Cerebellar nuclear complex (tissue), 1 donor: ENCODE measurements at regions not wholly inside any gene's neighbourhood (a gene's known extent, or its start where the extent isn't known, plus 50 kb on each side); places are given as distances from the start of the nearest gene placed in this dataset.
A peak's percentile ranks its signal among the peaks of the same experiment; 100 is the strongest.
"Not testable (repeated sequence)": the region's sequence is repeated elsewhere in the genome, so short reads cannot be mapped to it uniquely, and the experiment has no call there.

ENCODE experiments used
- DNase-seq, 2 experiments: peaks; one replicate each; lab custom pipeline; 2025; lab: John Stamatoyannopoulos, UW

DNA sequence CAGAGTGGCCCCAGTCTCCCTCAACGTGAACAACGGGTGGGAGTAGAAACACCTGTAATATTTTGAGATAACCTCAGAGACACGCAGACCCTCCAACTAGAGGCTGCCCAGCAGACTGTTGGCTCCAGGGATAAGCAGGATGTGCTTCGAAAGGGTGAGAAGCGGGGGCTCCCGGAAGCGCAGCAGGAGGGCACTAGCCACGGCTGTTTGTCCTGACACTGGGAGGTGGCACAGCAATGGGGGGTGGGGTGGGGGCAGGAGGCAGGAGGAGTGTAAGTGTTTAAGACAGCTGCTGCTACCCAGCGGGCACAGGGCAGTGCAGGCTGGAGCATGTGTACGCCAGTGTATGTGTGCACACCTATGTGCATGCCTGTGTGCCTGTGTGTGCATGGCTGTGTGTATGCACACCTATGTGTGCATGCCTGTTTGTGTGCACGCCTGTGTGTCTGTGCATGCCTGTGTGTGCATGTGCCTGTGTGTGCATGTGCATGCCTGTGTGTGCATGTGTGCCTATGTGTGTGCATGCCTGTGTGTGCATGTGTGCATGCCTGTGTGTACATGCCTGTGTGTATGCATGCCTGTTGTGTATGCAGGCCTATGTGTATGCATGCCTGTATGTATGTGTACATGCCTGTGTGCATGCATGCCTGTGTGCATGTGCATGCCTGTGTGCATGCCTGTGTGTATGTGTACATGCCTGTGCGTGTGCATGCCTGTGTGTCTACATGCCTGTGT lies 154.7 kb downstream of the SHANK2 start:
- no peak for DNase-seq

DNA sequence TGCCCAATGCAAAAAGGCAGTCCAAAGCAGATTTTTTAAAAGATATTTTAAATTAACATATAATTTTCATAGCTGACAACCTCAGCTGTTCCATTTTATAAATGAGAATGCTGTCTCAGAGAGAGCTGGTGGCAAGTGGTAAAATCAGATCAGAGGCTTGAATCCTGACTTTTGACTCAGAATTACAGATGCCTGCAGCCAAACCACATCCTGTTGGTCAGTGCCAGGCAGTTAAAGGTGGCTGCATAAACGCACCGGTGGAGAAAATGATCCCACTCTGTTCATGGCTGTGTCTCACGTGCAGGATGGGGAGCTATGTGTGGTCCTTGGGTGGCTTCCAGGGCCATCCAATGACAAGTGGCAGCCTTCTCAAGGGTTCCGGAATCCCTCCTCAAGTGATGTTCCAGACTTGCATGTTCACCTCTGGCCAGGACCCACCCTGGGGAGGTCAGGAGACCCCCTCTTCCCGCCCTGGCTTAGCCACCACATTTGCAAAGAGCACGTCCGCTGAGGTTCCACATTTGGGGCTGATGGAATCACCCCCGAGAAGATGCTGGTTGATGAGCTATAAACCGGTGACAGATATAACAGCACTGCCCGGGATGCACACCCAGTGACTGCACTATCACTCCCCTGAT lies 155.5 kb downstream of the SHANK2 start:
- DNase-seq: no peak

DNA sequence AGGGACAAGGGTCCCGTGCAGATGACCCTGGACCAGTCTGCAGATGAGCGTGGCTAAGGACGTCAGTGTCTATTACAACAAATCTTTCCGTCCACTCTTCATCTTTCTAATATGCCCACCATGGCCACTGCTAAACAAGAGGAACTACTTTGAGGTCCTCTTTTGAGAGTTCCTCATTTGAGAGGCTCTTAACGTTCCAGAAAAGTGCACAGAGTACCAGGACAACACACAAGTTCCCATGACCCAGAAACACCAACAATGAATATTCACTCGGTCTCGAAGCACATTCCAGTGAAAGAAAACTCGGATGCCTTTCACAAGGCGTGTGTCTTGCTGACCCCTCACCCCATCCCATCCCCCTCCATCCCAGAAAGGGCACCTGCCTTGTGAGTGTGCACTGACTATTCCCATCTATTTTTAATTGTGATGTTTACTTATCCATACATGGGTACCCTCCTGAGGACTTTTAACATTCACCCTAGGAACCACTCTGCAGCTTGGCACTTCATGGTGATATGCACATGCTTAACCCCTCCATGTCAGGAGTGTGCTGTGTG lies 157.0 kb downstream of the SHANK2 start:
- DNase-seq: no peak

DNA sequence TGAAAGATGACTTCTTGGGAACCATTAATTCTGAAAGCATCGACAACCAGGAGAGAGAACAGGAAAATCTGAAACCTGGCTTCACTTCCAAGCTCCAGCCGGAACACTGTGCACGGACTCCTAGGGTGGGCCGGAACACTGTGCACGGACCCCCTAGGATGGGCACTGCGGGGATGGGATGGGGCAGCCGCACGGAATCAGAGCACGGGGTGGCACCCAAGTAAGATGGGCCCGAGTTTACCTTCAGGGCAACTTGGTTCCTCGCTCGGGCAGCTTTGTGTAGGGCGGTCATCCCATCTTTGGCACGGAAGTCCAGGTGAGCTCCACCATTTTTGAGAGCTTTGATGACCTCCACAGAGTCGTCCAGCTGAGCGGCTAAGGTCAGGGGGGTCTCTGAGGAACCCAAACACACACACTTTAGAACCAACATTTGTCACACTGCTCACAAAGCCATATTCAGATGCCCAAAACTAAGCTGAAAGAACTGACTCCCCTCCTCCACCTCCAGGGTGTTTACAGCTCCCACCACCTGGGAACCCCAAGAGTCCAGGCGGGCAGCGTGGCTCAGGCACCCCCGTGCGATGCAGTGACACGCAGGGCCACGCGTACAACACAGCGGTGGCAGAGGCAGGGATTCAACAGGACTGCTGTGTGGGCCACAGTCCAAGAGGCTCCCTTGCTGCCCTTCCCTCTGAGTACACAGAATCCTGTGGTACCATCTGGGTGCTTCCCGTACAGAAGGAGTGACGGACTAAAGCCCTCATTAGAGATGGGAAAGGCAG lies 157.9 kb downstream of the SHANK2 start:
- no peak for DNase-seq

DNA sequence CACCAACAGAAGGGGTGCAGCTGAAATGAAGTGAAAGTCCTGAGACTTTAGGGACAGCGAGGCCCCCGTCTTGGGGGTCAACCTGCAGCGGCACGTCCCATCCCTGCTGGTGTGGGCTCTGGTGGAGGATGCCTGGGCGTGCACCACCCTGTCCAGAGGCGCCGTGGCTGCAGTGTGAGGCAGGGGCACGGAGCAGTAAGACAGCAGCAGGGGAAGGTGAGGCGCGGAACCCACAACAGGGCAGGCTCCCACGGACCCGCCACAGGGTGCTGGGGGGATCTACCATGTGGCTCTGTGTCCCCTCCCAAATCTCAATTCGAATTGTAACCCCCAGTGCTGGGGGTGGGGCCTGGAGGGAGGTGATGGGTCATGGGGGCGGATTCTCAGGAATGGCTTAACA lies 158.6 kb downstream of the SHANK2 start:
- no peak for DNase-seq

DNA sequence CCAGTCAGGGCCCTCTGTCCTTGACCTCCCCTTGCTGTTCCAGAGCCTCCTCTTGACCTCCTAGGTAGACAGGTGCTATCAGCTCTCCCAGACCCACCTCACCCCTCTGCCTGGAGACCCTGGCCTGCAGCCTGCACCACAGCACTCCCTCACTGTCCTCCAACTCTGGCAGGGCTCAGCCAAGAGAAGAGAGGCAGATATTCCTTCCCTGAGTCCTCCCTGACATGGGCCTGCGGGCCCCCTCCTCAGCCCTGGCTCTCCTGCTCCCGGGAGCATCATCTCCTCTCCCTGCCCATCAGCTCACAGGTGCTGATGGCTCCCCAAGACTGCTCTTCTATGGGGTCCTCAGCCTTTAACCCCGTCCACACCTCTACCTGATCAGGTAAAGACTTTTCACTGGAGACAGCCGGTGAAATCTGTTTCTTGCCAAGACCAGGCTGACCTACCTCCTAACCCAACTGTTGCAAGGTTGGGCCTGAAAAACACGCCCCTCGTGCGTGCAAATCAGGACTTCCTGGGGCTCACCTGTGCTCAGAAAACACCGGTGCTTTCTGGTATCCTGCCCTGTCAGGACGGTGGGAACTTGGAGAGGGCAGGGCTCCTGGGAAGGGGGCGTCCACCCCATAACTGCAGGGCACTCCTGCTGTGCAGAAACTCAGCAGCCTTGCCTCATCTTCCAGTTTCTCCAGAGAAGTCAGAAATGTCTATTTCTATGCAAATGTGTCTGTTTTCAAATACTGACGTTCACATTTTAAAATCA lies 160.7 kb downstream of the SHANK2 start:
- DNase-seq: no peak

DNA sequence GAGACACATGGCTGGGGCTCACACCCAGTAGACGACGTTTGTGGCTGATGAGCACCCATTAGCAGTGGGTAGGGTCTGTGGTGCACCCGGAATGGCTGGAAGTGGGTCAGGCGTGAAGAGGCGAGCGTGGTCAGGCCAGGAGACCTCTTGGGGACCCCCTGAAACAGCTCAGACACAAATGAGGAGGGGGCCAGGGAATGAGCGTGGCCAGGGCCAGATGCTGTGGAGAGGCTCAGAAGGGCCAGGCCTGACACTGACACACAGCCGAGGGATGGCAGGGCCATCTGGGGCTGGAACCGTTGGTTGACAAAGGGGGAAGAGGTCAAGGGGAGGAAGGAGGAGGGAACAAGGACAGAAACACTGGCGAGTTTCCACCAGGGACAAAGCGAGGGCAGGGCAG lies 162.8 kb downstream of the SHANK2 start:
- no peak for DNase-seq

DNA sequence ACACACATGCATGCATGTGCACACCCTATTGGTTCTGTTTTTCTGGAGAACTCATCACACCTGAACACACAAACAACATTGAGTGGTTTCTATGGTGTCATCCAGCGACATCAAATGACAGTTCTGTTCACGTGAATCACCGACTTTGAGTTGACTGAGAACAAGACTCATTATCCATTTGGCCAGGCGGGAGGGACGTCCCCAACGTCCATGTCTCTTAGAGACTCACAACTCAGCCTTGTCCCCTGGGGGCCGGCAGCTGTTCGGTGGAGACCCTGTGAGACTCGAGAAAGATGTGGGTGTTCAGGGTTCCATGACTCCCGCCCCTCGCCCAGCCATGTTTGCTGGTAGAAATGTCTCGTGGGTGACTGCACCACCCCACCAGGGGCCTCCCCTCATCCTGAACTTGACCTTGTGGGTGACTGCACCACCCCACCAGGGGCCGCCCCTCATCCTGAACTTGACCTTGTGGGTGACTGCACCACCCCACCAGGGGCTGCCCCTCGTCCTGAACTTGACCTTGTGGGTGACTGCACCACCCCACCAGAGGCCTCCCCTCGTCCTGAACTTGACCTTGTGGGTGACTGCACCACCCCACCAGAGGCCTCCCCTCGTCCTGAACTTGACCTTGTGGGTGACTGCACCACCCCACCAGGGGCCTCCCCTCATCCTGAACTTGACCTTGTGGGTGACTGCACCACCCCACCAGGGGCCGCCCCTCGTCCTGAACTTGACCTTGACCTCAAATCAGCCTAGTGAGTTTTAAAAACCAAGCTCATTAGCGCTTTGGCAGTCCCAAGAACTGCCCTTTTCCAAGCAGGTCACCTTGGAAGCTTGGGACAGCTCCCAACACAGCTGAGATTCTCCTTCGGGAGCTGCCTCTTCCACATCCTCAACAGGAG lies 163.8 kb downstream of the SHANK2 start:
- not testable (repeated sequence) for DNase-seq

DNA sequence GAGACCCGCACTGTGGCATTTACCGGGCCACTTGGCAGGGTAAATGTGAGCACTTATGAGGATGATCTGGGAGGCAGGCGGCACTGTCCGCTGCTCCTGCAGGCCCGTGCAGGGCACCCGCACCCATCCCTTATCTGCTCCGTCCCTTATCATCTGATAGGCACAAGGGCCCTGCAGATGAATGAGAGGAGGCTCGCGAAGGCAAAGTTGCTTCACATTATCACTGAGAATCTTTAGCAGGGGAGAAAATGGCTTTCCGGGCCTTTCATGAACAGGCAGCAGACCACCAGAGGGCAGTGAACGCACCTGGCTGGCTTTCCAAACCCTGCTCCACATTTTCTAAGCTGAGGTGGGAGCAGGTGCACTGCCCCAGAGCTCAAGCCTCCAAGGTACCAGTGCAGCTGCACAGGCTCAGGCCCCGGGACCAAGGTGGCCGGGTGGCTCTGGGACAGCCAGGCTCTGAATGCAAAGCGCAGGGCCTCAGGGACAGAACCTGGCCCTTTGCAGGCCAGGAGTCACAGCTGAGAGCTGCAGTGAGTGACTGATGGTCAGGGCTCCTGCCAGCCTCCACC lies 165.6 kb downstream of the SHANK2 start:
- DNase-seq: no peak

DNA sequence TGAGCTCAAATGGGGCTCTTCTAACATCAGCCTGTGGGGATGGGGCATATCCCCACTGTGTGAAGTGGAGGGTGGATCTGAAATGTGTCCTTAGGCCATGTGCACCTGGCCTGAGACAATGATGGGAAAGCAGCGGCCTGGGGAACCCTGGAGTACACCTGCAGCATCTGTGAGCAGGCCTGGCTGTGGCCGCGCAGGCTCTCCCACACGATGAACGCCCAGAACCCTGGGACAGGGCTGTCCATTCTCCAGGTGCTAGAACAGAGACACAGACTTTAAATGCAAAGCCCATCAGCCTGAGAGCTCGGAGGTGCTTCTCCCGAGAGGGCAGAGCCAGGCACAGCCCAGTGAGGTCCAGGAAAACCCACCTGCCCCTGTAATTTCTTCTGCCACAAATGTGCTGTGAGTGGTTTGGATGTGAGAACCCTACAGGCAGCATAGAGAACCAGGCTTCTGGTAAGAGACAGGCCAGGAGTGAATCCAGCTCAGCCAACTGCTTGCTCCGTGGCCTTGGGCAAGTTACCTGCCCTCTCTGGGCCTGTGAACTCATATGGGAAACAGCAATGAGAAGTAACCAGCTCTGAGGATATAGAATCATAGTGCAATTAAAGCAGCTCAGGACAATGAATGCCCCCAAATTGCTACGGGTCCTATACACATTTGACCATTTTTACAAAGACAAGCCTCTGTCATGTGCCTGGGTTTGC lies 167.9 kb downstream of the SHANK2 start:
- DNase-seq: no peak

DNA sequence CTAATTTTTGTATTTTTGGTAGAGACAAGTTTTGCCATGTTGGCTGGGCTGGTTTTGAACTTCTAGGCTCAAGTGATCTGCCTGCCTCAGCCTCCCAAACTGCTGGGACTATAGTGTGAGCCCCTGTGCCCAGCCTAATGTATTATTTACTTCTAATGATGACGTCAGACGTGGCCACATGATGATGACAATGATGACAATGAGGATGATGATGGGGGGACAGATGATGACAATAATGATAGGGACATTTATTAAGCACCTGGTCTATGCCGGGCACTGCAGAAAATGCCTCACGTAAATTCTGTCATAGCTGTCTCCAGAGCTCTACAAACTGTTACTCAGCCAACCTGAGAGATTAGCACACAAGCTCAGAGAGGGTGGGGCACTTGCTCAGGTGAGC lies 169.3 kb downstream of the SHANK2 start:
- DNase-seq: no peak

DNA sequence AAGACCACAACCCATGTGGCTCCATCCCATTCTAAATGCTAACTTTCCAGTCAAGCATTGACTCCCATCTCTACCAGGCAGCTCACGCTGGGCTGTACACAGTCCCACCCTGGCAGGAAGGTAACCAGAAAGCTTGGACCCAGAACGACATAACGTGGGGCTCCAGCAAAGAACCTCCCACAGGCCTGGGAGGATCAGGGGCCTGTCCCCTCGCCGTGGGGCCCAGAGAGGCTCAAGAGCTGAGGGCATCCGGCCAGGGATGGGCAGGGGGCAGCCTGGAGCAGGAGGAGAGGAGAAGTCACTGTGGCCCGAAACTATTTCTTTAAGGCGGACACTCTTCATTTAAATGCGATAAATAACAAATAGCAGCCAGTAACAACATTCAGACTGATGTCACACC lies 169.9 kb downstream of the SHANK2 start:
- DNase-seq: no peak

DNA sequence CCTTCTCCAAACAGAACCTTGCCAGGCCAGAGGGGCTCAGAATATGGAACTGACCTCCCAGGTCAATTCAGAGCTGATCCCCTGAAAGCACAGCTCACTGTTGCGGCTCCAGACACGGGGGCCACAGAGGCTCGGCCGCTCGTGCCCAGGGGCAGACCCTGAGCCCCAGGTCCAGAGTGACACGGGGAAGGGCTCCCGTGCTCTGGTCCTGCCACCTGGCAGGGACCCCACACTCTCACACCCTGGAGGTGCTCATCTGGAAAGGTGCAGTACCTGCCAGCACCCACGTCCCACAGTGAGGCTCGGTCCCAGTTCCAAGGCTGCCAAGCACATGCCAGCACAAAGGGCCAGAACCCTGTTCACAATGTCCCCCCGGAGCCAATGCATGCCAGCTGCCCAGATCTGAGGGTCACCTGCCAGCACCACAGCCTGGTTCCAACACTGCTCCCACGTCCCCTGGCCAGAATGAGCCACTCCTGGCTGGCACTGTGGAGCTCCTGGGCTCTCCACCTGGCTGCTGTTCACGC lies 170.6 kb downstream of the SHANK2 start:
- DNase-seq: no peak

DNA sequence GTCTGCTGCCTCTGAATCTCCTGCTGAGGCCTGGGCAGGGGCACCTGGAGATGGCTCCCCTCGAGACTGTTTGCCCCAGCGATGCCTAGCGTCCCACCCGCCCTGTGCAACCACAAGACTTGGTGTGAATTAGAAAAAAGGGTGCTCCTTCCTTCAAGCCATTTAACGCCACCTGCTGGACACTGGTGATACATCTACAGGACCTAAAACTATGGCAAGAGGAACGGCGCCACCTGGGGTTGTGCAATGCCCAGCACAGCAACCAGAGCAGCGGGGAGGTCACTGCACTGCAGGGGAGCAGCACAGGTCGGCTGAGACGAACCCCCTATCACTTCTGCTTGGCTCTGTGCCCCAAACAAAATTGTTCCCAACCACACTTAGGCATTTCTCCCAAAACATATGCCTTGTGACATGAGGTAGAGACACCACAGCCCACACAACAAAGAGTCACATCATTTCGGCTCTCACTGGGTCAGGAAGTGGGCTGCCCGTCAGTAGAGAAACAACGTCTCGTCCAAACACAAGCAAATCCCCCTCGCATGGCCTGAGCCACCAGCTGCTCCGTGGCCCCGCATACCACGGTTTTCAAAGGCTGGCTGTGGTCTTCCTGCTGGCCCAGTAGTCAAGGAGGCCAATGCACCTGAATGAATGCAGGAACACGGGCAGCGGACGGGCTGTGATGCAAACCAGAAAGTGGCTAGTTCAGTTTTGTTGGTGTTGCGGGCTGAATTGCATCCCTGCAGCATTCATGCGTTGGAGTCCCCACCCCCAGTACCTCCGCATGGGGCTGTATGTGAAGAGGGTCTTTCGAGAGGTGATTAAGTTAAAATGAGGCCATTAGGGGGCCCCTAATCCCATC lies 171.9 kb downstream of the SHANK2 start:
- DNase-seq: peak in 1 of 2 experiments; percentile 0

DNA sequence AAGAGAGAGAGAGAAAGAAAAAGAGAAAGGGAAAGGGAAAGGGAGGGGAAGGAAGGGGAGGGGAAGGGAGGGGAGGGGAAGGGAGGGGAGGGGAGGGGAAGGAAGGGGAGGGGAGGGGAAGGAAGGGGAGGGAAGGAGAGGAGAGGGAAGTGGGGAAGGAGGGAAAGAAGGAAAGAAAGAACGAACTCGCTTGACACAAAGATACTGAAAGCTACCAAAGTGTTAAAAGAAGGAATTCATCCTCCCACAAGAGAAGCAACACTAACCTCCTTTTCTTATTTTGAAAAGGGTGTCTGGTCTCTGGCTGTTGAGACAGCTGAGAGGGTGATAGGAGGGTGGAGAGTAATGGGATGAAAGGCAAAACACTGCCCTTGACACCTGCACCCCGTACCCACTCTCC lies 172.6 kb downstream of the SHANK2 start:
- DNase-seq: no peak

DNA sequence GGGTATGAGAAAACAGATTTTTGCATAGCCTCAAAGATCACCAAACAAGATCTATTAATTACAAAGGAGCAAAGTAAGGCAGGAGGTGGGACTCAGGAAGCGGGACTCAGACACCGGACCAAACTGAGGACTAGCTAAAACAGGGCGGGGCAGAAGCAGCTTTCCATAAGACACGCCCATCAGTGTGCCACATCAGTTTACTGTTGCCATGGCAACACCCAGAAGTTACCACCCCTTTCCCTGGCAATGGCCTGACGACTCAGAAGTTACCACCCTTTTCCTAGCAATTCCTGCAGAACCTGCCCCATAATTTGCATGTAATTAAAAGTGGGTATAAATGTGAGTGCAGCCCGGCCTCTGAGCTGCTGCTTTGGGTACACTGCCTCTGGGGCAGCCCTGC lies 173.9 kb downstream of the SHANK2 start:
- no peak for DNase-seq

DNA sequence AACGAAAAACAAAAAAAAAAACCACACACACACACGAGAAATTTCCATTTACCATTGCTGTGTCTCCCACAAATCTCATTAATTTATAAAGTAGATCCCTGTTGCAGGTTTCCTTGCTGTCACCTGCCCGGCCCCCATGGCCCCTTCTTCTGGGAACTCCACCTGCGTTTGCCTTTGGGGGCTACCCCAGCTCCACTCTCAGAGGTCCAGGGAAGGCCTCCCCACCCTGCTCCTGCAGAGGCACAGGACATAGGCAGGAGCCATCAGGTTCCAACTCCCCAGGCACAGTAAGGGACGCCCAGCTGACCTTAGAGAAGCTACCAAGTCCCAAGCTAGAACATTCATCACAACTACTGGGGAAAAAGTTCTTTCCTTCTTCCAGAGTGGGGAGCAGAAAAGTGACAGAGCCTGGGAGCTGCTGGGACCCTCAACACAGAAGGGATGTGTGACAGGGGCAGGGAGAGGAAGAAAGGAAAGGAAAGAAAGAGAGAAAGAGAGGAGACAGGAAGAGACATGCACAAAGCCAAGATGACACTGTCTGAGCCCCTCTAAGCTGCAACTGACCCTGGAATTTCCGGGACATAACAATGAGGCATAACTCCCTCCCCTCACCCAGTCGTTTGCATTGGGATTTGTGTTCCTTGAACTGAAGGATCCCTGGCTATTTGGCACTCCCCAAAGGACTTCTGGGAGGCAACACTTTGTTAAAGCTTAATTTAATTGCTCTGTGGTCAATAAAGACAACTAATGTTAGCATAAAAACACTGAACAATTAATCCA lies 175.7 kb downstream of the SHANK2 start:
- no peak for DNase-seq

DNA sequence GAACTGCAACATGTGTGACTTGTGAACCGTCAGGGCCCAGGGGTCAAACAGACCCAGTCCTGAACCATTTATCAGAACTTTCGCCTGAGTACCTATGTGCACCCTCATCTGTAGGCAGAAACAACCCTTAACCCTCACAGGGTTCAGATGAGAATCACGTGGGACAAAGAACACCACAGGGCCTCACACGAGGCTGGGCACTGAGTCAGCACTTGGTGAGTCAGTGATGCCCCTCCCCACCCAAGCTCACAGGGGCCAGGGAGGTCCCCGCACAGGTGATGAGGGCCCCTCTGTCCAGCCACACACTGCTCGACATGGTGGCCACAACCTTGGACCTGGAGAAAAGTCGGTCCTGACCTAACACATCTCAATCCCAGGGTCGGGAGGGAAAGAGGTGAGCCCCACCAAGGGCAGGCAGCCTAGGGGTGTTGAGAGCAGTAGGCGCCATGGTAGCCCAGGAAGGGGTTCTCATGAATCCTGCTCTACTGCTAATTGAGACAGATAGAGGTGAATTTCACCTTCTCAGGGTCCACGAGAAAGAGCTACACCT lies 176.4 kb downstream of the SHANK2 start:
- no peak for DNase-seq
